Smooth muscle cell (in vitro differentiated cells): ENCODE measurements at regions not wholly inside any gene's neighbourhood (a gene's known extent, or its start where the extent isn't known, plus 50 kb on each side); places are given as distances from the start of the nearest gene placed in this dataset.

ENCODE experiments used
- DNase-seq: peaks from one replicate; lab custom pipeline; 2025; ENCODE audit not compliant: unreplicated experiment; lab: John Stamatoyannopoulos, UW
- H2AFZ ChIP-seq: fragments of 200-600 bp; sonication (generic); 2 replicates; pipeline ENCODE4 v1.6.0; 2016; ENCODE audit warnings: antibody characterized with exemption, low read depth, mild to moderate bottlenecking
- H3F3A ChIP-seq: fragments of 200-600 bp; sonication (generic); 2 replicates; pipeline ENCODE4 v1.6.0; 2017; ENCODE audit warnings: antibody characterized with exemption, low read depth
- H3K27ac ChIP-seq: fragments of 200-600 bp; sonication (generic); 2 replicates; pipeline ENCODE4 v1.5.1; 2016; ENCODE audit warnings: low read depth, mild to moderate bottlenecking
- H3K27me3 ChIP-seq: fragments of 200-600 bp; sonication (generic); 2 replicates; pipeline ENCODE4 v1.6.1; 2016; ENCODE audit warnings: low read depth, mild to moderate bottlenecking
- H3K36me3 ChIP-seq: fragments of 200-600 bp; sonication (generic); 2 replicates; pipeline ENCODE4 v1.5.1; 2016; ENCODE audit warnings: low read depth
- H3K4me1 ChIP-seq: fragments of 200-600 bp; sonication (generic); 2 replicates; pipeline ENCODE4 v1.5.1; 2016; ENCODE audit warnings: low read depth
- H3K4me2 ChIP-seq: fragments of 200-600 bp; sonication (generic); 2 replicates; pipeline ENCODE4 v1.6.0; 2016; ENCODE audit warnings: mild to moderate bottlenecking
- H3K4me3 ChIP-seq: fragments of 200-600 bp; sonication (generic); 2 replicates; pipeline ENCODE4 v1.5.1; 2016; ENCODE audit warnings: mild to moderate bottlenecking
- H3K79me2 ChIP-seq: fragments of 200-600 bp; sonication (generic); 2 replicates; pipeline ENCODE4 v1.6.0; 2016; ENCODE audit warnings: low read depth, mild to moderate bottlenecking
- H3K9ac ChIP-seq: fragments of 200-600 bp; sonication (generic); 2 replicates; pipeline ENCODE4 v1.6.0; 2016; ENCODE audit warnings: low read depth
- H3K9me3 ChIP-seq: fragments of 200-600 bp; sonication (generic); replicated peaks from 2 replicates; pipeline ENCODE4 v1.5.1; 2016; ENCODE audit warnings: low read depth
- H4K20me1 ChIP-seq: fragments of 200-600 bp; sonication (generic); 2 replicates; pipeline ENCODE4 v1.6.0; 2016; ENCODE audit warnings: low read depth
- WGBS: methylation state at CpG from one replicate; pipeline ENCODE4 v1.1.7; 2016; ENCODE audit warnings: low lambda C conversion rate; 5-methylcytosine and 5-hydroxymethylcytosine counted together
- TF ChIP-seq, protein P1 (sequence below): fragments of 200-600 bp; sonication (generic); IDR thresholded peaks from 2 replicates; pipeline ENCODE4 v1.5.1; 2017; ENCODE audit warnings: borderline replicate concordance, mild to moderate bottlenecking, antibody characterized with exemption; ENCODE audit not compliant: insufficient read depth, poor library complexity, severe bottlenecking

DNA sequence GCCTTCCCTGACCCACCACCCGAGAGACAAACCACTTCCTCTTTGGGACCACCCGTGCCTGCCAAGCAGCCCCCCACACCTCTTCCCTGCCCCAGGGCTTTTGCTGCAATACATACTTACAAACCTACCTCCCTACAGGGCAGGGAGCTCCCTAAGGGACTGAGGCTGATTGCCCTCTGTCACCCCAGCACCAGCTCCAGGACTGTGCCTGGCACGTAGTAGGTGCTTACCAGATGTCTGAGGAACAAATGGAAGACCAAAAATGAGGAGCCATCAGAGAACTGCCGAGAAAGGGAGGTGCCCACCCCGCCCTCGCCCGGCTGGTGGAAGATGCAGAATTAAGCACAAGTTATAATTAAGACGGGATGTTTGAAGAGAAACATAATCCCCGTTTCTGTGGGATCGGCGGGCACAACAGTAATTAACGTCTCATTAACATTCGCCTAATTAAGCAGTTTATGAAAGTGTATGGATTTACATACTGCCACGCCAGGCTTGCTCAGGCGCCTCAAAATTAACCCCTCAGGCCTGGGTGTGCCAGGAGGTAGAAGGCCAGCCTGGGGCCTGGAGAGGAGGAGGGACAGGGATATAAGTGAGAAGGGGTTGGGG, 130.1 kb upstream of the LINGO1 start:
- Histone ChIP-seq H3K4me1 (peaks cover 4% of the 10 kb centered on the region), H3K36me3 (no peaks in the 10 kb centered on the region), H3K27me3 (peaks cover 9% of the 10 kb centered on the region), H3K9ac (no peak overlapping the region), H3K27ac (no peak overlapping the region), H4K20me1 (no peaks in the 10 kb centered on the region), H3K4me3 (no peak overlapping the region), H3K4me2 (no peak overlapping the region), H3K9me3 (no peaks in the 10 kb centered on the region), H3K79me2 (no peaks in the 10 kb centered on the region), H2AFZ (no peak overlapping the region), H3F3A (no peaks in the 10 kb centered on the region)
- TF ChIP-seq, protein P1, sequence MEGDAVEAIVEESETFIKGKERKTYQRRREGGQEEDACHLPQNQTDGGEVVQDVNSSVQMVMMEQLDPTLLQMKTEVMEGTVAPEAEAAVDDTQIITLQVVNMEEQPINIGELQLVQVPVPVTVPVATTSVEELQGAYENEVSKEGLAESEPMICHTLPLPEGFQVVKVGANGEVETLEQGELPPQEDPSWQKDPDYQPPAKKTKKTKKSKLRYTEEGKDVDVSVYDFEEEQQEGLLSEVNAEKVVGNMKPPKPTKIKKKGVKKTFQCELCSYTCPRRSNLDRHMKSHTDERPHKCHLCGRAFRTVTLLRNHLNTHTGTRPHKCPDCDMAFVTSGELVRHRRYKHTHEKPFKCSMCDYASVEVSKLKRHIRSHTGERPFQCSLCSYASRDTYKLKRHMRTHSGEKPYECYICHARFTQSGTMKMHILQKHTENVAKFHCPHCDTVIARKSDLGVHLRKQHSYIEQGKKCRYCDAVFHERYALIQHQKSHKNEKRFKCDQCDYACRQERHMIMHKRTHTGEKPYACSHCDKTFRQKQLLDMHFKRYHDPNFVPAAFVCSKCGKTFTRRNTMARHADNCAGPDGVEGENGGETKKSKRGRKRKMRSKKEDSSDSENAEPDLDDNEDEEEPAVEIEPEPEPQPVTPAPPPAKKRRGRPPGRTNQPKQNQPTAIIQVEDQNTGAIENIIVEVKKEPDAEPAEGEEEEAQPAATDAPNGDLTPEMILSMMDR = no peak
- 83% methylated on average over 15 of the region's 15 CpGs for WGBS
- no peak for DNase-seq

DNA sequence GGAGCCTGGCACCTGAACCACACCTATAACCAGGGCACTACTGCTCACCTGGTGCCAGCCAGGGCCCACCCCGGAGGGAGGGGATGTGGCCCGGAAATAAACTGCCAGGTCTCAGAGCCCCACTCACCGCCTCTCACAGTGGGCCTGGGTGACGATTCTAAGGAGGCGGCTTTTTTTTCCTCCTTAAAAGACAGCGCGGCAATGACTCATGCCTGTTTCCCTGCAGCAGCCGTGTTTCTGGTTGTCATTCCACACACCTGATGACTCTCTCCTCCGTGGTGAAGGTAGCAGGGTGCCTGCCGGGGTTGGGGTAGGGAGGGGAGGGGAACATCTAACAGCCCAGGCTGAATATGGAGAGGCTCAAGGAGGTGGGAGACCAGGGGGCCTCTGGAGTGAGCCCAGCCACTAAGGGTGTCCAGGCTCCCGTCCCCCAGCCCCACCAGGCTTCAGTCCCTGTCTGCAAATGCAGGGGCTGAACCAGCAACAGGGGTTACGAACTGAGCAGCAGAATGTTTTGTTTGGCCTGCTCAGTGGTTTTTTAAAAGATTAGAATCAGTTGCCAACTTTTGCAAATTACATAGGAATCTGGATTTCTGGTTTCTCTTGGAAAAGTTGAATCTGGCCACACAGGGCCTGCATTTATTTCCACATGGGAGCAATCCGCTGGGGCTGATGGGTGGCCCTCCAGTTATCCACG, 127.3 kb upstream of the LINGO1 start:
- H3K9me3 ChIP-seq = no peaks in the 10 kb centered on the region
- H3F3A ChIP-seq = no peaks in the 10 kb centered on the region
- H3K27ac ChIP-seq = no peak overlapping the region
- H3K79me2 ChIP-seq = no peaks in the 10 kb centered on the region
- no peaks in the 10 kb centered on the region for H4K20me1 ChIP-seq
- no peaks in the 10 kb centered on the region for H3K27me3 ChIP-seq
- H3K9ac ChIP-seq = no peak overlapping the region
- no peak overlapping the region for H2AFZ ChIP-seq
- H3K36me3 ChIP-seq = no peaks in the 10 kb centered on the region
- H3K4me1 ChIP-seq = no peaks in the 10 kb centered on the region
- TF ChIP-seq, protein P1 = no peak
- 61% methylated on average over 14 of the region's 14 CpGs for WGBS
- H3K4me2 ChIP-seq = no peak overlapping the region
- no peak for DNase-seq
- H3K4me3 ChIP-seq = no peak overlapping the region

DNA sequence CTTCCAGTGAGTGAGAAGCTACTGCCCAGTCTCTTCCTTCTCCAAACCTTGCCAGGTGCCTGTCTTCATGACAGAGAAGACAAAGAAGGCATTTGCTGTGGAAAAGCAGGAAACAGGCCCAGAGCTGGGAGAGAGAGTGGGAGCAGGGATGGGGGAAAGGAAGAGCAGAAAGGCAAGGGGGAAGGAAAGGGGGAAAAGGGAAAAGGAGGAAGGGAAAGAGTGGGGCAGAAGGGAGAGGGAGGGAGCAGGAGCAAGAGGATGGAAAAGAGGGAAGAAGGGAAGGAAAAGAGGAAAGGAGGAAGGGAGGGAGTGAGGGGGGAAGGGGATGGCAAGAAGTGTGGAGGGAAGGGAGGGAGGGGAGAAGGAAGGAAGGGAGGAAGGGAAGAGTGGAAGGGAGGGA, 121.2 kb upstream of the LINGO1 start:
- Histone ChIP-seq H4K20me1 (no peaks in the 10 kb centered on the region), H3F3A (no peaks in the 10 kb centered on the region), H3K9ac (no peak overlapping the region), H3K79me2 (no peaks in the 10 kb centered on the region), H3K4me3 (no peak overlapping the region), H3K4me1 (no peaks in the 10 kb centered on the region), H3K27ac (no peak overlapping the region), H3K9me3 (no peaks in the 10 kb centered on the region), H3K4me2 (no peak overlapping the region), H2AFZ (no peak overlapping the region), H3K36me3 (no peaks in the 10 kb centered on the region), H3K27me3 (no peaks in the 10 kb centered on the region)
- DNase-seq = no peak
- TF ChIP-seq, protein P1 = no peak
